ENCODE measurements at regions not wholly inside any gene's neighbourhood (a gene's known extent, or its start where the extent isn't known, plus 50 kb on each side); places are given as distances from the start of the nearest gene placed in this dataset.
A peak's percentile ranks its signal among the peaks of the same experiment; 100 is the strongest.

DNA sequence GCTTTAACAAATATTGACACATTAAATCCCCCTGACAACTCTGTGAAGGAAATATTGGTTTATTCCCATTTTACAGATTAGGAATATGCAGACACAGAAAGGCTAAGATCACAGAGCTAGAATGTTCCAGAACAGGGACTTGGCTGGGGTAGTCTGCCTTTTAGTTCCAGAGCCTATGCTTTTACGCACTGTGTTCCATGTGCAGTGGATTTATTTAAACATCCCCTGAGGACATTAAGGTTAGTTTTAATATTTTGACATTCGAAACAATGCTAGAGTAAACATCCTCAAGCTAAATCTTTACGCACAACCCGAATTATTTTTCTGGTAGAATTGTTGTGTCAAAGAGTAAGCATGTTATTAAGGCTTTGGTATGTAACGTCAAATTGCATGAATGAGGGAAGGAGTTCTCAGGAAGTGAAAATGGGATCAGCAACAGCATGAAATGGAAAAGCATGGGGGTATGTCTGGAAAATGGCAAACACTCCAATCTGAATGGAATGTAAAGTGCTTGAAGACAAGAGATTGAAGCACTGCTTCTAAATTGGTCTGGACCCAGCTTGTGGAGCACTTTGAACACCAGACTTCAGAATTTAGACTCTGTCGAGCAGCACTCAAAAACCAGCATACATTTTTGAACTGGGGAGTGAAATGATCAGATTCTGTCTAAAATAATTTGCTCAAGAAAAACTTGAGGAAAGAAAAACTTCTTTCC, 429.9 kb downstream of the CD83 start:
- TF ChIP-seq, protein P1, sequence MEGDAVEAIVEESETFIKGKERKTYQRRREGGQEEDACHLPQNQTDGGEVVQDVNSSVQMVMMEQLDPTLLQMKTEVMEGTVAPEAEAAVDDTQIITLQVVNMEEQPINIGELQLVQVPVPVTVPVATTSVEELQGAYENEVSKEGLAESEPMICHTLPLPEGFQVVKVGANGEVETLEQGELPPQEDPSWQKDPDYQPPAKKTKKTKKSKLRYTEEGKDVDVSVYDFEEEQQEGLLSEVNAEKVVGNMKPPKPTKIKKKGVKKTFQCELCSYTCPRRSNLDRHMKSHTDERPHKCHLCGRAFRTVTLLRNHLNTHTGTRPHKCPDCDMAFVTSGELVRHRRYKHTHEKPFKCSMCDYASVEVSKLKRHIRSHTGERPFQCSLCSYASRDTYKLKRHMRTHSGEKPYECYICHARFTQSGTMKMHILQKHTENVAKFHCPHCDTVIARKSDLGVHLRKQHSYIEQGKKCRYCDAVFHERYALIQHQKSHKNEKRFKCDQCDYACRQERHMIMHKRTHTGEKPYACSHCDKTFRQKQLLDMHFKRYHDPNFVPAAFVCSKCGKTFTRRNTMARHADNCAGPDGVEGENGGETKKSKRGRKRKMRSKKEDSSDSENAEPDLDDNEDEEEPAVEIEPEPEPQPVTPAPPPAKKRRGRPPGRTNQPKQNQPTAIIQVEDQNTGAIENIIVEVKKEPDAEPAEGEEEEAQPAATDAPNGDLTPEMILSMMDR (IDR thresholded peaks at IDR 0.05): no peak
- 85 to 87% methylated on average over 6 of the region's 6 CpGs for WGBS, 2 donors
- no peak for DNase-seq
- Histone ChIP-seq H3K4me3 (no peak overlapping the region), H3K27me3 (no peaks in the 10 kb centered on the region), H3K4me1 (peaks cover 0 to 28% (median 12%) of the 10 kb centered on the region in 9 donors), H3K27ac (no peak overlapping the region), H3K36me3 (no peaks in the 10 kb centered on the region), H3K9me3 (no peaks in the 10 kb centered on the region)
- no peak for ATAC-seq
- intact Hi-C loops (cut with DNase I): no loop called here

DNA sequence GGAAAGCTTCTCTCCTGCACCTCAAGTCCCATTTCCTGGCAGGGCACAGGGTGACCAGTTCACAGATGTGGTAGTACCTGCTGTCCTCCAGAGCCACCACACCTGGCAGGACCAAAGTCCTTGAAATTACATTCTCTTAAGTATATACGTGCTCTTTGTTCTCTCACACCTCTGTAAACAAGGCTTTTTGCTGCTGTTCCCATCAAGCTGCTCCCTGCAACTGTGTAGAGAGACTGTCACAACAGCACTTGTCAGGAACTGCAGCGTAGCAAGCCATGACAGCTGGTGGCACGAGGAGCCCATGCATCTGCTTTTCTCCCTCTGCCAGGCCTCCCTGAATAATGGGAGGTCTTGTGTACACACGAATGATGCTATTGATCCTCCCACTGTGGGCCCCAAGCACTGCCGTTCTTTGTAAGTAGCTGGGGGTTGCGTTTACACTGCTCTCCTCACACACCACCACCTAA, 431.8 kb downstream of the CD83 start:
- Histone ChIP-seq H3K27me3 (no peaks in the 10 kb centered on the region), H3K4me1 (peaks cover 0 to 27% (median 11%) of the 10 kb centered on the region in 9 donors), H3K4me3 (no peak overlapping the region), H3K9me3 (no peaks in the 10 kb centered on the region), H3K36me3 (no peaks in the 10 kb centered on the region), H3K27ac (no peak overlapping the region)
- ATAC-seq: no peak
- intact Hi-C loops (cut with DNase I): no loop called here
- WGBS, 2 donors: 72 to 75% methylated on average over 6 of the region's 6 CpGs
- TF ChIP-seq, protein P1 (IDR thresholded peaks at IDR 0.05): no peak
- no peak for DNase-seq

DNA sequence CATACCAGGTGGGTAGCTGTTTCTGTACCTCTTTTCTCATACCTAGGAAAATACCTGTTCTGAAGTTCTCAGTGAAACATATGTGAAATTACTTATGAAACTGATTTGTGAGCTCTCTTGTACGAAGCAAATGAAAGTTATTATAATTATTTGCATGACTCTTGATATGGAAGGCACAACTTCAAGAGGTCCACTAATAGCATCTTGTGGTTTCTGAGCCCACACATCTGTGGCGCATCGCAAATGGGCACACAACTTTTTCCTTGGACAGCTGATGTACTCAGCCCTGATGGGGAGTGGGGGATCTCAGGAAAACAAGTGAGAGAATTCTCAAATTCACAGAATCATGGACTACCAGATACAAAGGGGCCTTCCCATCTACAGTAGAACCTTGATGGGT, 432.3 kb downstream of the CD83 start:
- peaks cover 0 to 21% (median 11%) of the 10 kb centered on the region in 9 donors for H3K4me1 ChIP-seq
- no peaks in the 10 kb centered on the region for H3K9me3 ChIP-seq
- DNase-seq (no peak), ATAC-seq (no peak)
- no peak overlapping the region for H3K4me3 ChIP-seq
- TF ChIP-seq, protein P1 (IDR thresholded peaks at IDR 0.05): no peak
- H3K36me3 ChIP-seq: no peaks in the 10 kb centered on the region
- 93 to 96% methylated on average over 3 of the region's 3 CpGs for WGBS, 2 donors
- H3K27me3 ChIP-seq: no peaks in the 10 kb centered on the region
- no peak overlapping the region for H3K27ac ChIP-seq
- intact Hi-C loops (cut with DNase I): no loop called here

DNA sequence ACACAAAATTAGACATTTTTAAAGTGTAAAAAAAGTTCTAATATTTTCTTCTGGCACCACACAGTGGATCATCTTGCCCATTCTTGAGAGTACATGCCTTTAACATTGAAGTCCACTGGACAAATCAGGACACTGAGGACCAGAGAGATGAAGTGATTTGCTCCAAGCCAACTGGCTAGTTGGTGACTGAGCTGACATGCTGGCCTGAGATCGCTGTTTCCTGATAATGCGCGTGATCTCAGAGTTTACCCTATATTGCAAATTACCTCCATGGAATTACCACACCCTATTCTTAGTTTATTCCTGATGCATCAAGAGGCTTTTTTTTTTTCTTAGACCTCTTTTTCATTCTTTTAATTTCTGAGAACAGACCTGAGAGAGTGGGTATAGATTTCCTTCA, 432.8 kb downstream of the CD83 start:
- H3K36me3 ChIP-seq: no peaks in the 10 kb centered on the region
- TF ChIP-seq, protein P1 (IDR thresholded peaks at IDR 0.05): no peak
- H3K27me3 ChIP-seq: no peaks in the 10 kb centered on the region
- peak overlapping the region in 5 of 10 donors; percentile 29 to 61 (median 46) for H3K27ac ChIP-seq
- intact Hi-C loops (cut with DNase I): no loop called here
- H3K4me1 ChIP-seq: peaks cover 0 to 20% (median 11%) of the 10 kb centered on the region in 9 donors
- no peak overlapping the region for H3K4me3 ChIP-seq
- WGBS, 2 donors: 89 to 95% methylated on average over 3 of the region's 3 CpGs
- DNase-seq (no peak), ATAC-seq (no peak)
- H3K9me3 ChIP-seq: no peaks in the 10 kb centered on the region
